ENCODE measurements at regions not wholly inside any gene's neighbourhood (a gene's known extent, or its start where the extent isn't known, plus 50 kb on each side); places are given as distances from the start of the nearest gene placed in this dataset.

GRCh38 chr2:2524348-2524941, 193.4 kb upstream of the MYT1L start:
- TF ChIP-seq CTCF (IDR thresholded peaks at IDR 0.05; ENCODE audit: low read depth, low read length, missing input control): no peak
- TF ChIP-seq ZBTB33 (IDR thresholded peaks at IDR 0.05): no peak
- no peak for TF ChIP-seq TAF1 (conservative IDR thresholded peaks at IDR 0.05)
- TF ChIP-seq RAD21 (IDR thresholded peaks at IDR 0.05): no peak
- TF ChIP-seq, protein P1, sequence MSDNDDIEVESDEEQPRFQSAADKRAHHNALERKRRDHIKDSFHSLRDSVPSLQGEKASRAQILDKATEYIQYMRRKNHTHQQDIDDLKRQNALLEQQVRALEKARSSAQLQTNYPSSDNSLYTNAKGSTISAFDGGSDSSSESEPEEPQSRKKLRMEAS (IDR thresholded peaks at IDR 0.05): no peak
- no peak for TF ChIP-seq EGR1 (IDR thresholded peaks at IDR 0.05; ENCODE audit: low read depth in 2 of 2)
- TF ChIP-seq HNF4A (conservative IDR thresholded peaks at IDR 0.05): no peak
- TF ChIP-seq SP1 (IDR thresholded peaks at IDR 0.05): no peak
- TF ChIP-seq, protein P2, sequence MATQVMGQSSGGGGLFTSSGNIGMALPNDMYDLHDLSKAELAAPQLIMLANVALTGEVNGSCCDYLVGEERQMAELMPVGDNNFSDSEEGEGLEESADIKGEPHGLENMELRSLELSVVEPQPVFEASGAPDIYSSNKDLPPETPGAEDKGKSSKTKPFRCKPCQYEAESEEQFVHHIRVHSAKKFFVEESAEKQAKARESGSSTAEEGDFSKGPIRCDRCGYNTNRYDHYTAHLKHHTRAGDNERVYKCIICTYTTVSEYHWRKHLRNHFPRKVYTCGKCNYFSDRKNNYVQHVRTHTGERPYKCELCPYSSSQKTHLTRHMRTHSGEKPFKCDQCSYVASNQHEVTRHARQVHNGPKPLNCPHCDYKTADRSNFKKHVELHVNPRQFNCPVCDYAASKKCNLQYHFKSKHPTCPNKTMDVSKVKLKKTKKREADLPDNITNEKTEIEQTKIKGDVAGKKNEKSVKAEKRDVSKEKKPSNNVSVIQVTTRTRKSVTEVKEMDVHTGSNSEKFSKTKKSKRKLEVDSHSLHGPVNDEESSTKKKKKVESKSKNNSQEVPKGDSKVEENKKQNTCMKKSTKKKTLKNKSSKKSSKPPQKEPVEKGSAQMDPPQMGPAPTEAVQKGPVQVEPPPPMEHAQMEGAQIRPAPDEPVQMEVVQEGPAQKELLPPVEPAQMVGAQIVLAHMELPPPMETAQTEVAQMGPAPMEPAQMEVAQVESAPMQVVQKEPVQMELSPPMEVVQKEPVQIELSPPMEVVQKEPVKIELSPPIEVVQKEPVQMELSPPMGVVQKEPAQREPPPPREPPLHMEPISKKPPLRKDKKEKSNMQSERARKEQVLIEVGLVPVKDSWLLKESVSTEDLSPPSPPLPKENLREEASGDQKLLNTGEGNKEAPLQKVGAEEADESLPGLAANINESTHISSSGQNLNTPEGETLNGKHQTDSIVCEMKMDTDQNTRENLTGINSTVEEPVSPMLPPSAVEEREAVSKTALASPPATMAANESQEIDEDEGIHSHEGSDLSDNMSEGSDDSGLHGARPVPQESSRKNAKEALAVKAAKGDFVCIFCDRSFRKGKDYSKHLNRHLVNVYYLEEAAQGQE (IDR thresholded peaks at IDR 0.05): no peak
- no peak for TF ChIP-seq YY1 (IDR thresholded peaks at IDR 0.05)
- no peak for TF ChIP-seq ATF3 (IDR thresholded peaks at IDR 0.05)

Data from liver (tissue), 3 donors.